Progenitor cell of endocrine pancreas (in vitro differentiated cells): ENCODE measurements at regions not wholly inside any gene's neighbourhood (a gene's known extent, or its start where the extent isn't known, plus 50 kb on each side); places are given as distances from the start of the nearest gene placed in this dataset.
A peak's percentile ranks its signal among the peaks of the same experiment; 100 is the strongest.

Experiments used
- DNase-seq: peaks from one replicate; pipeline ENCODE4 v3.0.0; 2021; ENCODE audit warnings: low spot score; ENCODE audit not compliant: unreplicated experiment
- H3K27ac Mint-ChIP-seq: 2 replicates; pipeline ENCODE4 v1.8.0; 2021; ENCODE audit warnings: mild to moderate bottlenecking, moderate library complexity, mixed read lengths
- H3K27me3 Mint-ChIP-seq: 2 replicates; pipeline ENCODE4 v1.8.0; 2021; ENCODE audit warnings: mixed read lengths
- H3K36me3 Mint-ChIP-seq: 2 replicates; pipeline ENCODE4 v1.8.0; 2022; ENCODE audit warnings: mixed read lengths; ENCODE audit not compliant: insufficient read depth
- H3K4me1 Mint-ChIP-seq: 2 replicates; pipeline ENCODE4 v1.8.0; 2021; ENCODE audit warnings: low read depth, mixed read lengths
- H3K4me3 Mint-ChIP-seq: 2 replicates; pipeline ENCODE4 v1.8.0; 2021; ENCODE audit warnings: low read depth, mild to moderate bottlenecking, moderate library complexity, mixed read lengths
- H3K9me3 Mint-ChIP-seq: 2 replicates; pipeline ENCODE4 v1.8.0; 2021; ENCODE audit warnings: low read depth, mixed read lengths
- TF ChIP-seq, protein P1 (sequence below): fragments of 200-600 bp; sonication (generic); IDR thresholded peaks from one replicate; pipeline ENCODE4 v1.5.0; 2021; ENCODE audit warnings: antibody characterized with exemption, mild to moderate bottlenecking; ENCODE audit not compliant: unreplicated experiment

DNA sequence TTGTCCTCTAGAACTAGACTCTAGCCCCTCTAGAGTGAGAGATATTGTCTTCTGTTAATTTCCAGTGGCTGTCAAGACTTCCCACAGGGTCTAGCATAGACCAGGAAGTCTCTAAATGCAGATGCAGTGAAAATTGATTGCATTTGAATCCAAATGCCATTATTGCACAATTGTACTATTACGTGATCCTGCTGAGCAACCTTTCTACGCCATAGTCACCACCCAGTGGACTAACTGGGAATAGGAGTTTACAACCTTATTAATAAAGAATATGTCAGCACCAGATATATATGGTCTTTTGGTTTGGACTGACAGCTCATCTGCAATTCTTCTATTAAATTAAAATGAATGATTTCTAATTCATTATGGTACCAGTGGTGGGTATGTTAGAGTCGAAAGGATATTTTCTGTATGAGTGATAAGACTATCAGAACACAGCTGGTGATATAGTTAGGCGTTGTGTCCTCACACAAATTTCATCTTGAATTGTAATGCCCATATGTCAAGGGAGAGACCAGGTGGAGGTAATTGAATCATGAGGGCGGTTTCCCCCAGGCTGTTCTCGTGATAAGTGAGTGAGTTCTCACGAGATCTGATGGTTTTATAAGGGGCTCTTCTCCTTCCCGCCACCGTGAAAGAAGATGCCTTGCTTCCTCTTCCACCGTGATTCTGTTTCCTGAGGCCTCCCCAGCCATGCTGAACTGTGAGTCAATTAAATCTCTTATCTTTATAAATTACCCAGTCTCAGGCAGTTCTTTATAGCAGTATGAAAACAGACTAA is 138.9 kb upstream of the CA10 start:
- no peak for DNase-seq
- H3K27me3 Mint-ChIP-seq, result no peaks in the 10 kb centered on the region
- no peak overlapping the region for H3K27ac Mint-ChIP-seq
- no peak overlapping the region for H3K4me3 Mint-ChIP-seq
- TF ChIP-seq, protein P1, sequence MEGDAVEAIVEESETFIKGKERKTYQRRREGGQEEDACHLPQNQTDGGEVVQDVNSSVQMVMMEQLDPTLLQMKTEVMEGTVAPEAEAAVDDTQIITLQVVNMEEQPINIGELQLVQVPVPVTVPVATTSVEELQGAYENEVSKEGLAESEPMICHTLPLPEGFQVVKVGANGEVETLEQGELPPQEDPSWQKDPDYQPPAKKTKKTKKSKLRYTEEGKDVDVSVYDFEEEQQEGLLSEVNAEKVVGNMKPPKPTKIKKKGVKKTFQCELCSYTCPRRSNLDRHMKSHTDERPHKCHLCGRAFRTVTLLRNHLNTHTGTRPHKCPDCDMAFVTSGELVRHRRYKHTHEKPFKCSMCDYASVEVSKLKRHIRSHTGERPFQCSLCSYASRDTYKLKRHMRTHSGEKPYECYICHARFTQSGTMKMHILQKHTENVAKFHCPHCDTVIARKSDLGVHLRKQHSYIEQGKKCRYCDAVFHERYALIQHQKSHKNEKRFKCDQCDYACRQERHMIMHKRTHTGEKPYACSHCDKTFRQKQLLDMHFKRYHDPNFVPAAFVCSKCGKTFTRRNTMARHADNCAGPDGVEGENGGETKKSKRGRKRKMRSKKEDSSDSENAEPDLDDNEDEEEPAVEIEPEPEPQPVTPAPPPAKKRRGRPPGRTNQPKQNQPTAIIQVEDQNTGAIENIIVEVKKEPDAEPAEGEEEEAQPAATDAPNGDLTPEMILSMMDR, result peak; percentile 28
- no peaks in the 10 kb centered on the region for H3K9me3 Mint-ChIP-seq
- no peaks in the 10 kb centered on the region for H3K36me3 Mint-ChIP-seq
- no peaks in the 10 kb centered on the region for H3K4me1 Mint-ChIP-seq

DNA sequence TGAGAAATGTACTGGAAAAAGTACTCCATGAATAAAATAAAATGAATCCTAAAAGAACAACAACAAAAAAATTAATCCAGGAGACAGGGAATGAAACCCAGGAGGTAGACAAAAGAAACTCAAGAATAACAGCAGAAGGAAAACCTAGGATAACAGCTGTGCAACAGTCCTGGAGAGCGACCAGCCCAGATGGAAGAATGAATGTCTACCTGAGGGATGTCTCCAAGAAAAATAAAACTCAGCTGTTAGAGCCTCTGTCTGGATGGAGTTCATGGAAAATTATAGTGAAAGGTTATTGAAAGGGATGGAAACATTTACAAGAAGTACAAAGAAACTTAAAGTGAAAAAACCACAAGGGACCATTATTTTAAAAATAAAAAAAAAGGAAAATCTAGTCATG is 135.8 kb upstream of the CA10 start:
- Mint-ChIP-seq H3K4me1 (no peaks in the 10 kb centered on the region), H3K27ac (no peak overlapping the region), H3K4me3 (no peak overlapping the region), H3K27me3 (no peaks in the 10 kb centered on the region), H3K9me3 (no peaks in the 10 kb centered on the region), H3K36me3 (no peaks in the 10 kb centered on the region)
- DNase-seq, result no peak
- TF ChIP-seq, protein P1, result no peak

DNA sequence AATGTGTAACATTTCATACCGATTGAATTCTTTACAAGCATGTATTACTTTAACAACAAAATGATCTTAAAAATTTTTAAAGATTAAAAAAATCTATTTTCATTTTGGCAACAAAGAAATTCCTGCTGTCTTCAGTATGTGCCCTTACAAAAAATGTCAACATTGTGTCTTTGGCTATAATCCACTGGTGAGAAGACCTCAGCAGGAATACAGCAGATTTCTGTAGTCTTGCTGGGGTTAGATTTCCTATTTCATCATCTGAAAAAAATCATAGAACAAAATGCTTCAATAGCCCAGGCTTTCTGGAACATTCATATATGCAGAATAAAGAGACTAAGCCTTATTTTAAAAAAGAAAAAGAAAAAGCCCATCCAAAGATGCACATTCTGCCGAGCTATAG is 129.1 kb upstream of the CA10 start:
- H3K4me1 Mint-ChIP-seq, result no peaks in the 10 kb centered on the region
- H3K27me3 Mint-ChIP-seq, result no peaks in the 10 kb centered on the region
- H3K36me3 Mint-ChIP-seq, result no peaks in the 10 kb centered on the region
- no peak overlapping the region for H3K4me3 Mint-ChIP-seq
- no peak for DNase-seq
- no peak overlapping the region for H3K27ac Mint-ChIP-seq
- H3K9me3 Mint-ChIP-seq, result peaks cover 3% of the 10 kb centered on the region
- TF ChIP-seq, protein P1, result no peak

DNA sequence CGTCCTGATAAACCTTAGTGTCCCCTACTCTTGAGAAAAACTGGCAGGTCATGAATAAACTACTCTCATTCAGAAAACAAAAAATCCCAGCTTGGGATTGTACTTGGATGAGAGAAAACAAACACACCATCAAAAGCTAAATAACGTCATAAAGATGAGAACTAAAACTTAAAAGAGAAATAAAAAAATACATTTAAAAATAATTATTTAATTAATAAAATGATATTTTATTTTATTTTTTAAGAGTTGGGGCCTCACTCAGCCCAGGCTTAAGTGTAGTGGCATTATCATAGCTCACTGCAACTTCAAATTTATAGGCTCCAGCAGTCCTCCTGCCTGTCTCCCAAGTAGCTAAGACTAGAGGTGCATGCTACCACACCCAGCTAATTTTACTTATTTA is 125.4 kb upstream of the CA10 start:
- TF ChIP-seq, protein P1, result no peak
- no peaks in the 10 kb centered on the region for H3K27me3 Mint-ChIP-seq
- H3K4me3 Mint-ChIP-seq, result no peak overlapping the region
- peaks cover 3% of the 10 kb centered on the region for H3K9me3 Mint-ChIP-seq
- no peak overlapping the region for H3K27ac Mint-ChIP-seq
- H3K4me1 Mint-ChIP-seq, result no peaks in the 10 kb centered on the region
- H3K36me3 Mint-ChIP-seq, result no peaks in the 10 kb centered on the region
- DNase-seq, result no peak

DNA sequence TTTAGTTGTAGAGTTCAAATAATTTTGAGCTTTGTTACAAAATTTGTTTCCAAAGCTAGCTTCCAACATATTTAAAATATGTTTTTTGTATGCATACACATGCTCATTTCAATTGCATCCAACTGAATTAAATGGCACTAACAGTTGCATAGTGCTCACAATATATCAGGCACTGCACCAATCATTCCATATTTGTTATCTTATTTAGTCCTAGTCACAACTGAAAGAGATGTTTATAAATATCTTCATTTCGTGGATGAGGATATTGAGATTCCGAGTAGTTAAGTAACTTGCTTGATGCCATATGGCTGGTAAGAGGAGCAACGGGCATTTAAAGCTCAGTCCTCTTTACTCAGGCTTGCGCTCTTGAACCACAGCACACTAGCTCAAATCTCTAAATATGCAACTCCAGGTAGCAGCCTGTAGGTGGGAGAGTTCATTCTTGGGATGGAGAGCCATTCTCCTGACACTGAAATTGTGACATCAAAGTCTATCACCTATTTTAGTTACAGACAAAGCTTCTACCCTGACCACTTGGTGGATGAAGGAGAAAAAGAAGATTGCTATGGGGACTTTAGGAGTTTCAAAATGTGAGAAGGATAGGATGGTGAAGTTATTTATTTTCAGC is 118.0 kb upstream of the CA10 start:
- no peak overlapping the region for H3K4me3 Mint-ChIP-seq
- H3K36me3 Mint-ChIP-seq, result no peaks in the 10 kb centered on the region
- peaks cover 3% of the 10 kb centered on the region for H3K27me3 Mint-ChIP-seq
- H3K9me3 Mint-ChIP-seq, result no peaks in the 10 kb centered on the region
- TF ChIP-seq, protein P1, result no peak
- H3K27ac Mint-ChIP-seq, result no peak overlapping the region
- no peaks in the 10 kb centered on the region for H3K4me1 Mint-ChIP-seq
- DNase-seq, result no peak
